Embryonic facial prominence (tissue), 1 donor: ENCODE measurements at regions not wholly inside any gene's neighbourhood (a gene's known extent, or its start where the extent isn't known, plus 50 kb on each side); places are given as distances from the start of the nearest gene placed in this dataset.
"Not testable (repeated sequence)": the region's sequence is repeated elsewhere in the genome, so short reads cannot be mapped to it uniquely, and the experiment has no call there.

Experiments used
- DNase-seq: peaks from one replicate; pipeline ENCODE4 v3.0.0-alpha.2; 2016; ENCODE audit errors: extremely low spot score

DNA sequence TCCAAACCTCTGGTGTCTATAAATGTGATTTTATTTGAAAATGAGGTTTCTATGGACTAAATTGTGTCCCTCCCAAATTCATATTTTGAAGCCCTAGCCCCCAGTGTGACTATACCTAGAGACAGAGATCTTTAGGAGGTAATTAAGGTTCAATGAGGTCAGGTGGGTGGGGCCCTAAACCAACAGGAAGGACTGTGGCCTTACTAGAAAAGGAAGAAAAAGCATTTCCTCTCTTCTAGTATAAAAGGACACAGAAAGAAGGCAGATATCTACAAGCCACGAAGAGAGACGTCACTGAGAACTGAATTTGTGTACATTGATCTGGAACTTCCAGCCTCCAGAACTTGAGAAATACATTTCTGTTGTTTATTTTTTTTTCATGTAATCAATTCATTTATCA lies 123.1 kb upstream of the RUNX1 start:
- no peak for DNase-seq

DNA sequence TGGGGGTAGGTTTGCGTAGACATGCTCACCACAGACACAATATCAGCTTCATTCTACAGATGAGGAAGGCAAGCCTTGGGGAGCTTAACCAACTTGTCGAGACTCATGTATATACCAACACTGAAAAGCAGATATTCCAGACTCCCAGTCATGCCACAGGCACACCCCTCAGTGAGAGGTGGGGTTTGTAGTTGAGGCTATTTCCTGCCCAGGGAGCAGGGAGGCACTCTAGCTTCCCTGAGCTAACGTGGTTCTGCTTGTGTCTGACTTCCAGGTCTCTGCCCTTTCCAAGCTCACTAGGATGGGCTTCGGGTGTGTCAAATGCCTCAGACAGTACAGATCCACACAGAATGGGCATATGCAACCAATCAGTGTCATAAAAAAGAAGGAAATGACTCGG lies 122.3 kb upstream of the RUNX1 start:
- DNase-seq: no peak

DNA sequence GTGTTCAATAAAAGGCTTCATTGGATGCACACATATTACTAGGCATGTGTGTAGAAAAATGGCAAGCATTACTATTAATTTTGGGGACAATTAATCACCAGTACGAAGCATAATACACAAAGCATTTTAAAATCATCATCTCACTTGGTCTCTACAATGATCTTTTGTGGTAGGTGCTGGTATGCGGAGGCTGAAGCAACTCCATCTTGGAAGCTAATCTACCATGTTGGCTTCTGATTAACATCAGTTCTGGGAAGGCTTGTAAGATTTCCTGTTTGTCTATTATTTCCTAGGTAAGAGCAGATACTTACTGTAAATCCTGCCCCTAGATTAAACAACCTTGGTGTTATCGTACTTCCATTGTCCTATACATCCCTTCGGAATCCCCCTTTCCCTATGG lies 121.7 kb upstream of the RUNX1 start:
- DNase-seq: no peak

DNA sequence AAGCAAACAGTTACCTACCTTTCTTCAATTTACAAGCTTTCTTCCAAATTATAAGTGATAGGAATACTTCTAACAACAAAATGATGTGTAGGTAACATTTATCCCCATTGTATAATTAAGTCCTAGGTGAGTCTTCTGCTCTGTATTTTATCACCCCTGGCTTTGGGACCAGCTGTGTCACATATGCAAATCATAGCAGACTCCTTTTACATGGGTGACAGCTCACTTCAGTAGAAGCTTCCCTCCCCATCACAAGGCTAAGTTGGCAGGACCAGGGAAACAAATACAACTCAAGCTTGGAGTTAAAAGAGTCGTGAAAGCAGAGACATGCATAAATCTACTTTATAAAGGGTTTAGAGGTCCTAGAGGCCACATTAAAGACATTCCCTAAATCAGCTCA lies 121.1 kb upstream of the RUNX1 start:
- no peak for DNase-seq

DNA sequence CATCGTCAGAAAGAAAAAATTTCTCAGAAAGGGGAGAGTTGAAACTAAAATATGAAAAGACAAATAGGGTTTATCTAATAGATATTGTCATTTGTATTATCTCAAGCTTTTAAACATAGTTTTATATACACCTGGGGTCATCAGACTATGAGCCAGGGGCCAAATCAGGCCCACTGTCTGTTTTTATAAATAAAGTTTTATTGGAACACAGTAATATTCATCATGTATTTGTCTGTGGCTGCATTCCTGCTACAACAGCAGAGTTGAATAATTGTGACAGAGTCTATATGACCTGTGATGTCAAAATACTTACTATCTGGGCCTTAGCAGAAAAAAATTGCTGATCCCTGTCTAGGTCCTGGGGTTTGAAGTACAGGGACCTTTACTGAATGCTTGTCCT lies 120.5 kb upstream of the RUNX1 start:
- DNase-seq: no peak

DNA sequence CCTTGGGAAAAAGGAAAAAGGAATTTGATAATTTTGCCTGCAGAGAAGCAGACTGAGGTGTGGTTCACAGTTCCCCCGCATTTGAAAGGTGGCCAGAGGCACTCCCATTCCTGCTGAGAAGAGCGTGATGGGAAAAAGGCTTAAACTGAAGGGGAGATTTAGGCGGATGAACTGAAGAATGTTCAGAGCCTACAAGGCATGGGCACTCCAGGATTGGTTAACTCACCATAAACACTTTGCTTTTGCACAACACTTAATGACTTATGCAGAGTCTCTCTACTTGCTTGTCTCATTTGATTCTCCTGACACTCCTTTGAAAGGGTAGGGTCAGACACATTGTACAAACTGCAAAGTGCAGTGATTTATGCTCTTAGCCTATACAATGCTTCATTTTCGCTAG lies 119.6 kb upstream of the RUNX1 start:
- no peak for DNase-seq

DNA sequence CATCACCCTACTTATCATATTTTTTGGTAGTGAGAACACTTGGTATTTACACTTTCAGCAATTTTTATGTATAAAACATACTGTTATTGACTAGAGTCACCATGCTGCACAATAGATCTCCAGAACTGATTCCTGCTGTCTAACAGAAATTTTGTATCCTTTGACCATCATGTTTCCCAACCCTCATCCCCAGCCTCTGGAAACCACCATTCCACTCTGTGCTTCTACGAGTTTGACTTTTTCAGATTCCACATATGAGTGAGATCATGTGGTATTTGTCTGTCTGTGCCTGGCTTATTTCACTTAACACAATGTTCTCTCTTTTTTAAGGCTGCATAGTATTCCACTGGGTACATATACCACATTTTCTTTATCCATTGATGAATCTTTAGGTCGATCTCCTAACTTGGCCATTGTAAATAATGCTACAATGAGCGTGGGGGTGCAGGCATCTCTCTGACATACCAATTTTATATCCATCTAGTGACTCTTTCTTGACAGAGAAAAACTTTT lies 115.9 kb upstream of the RUNX1 start:
- no peak for DNase-seq

DNA sequence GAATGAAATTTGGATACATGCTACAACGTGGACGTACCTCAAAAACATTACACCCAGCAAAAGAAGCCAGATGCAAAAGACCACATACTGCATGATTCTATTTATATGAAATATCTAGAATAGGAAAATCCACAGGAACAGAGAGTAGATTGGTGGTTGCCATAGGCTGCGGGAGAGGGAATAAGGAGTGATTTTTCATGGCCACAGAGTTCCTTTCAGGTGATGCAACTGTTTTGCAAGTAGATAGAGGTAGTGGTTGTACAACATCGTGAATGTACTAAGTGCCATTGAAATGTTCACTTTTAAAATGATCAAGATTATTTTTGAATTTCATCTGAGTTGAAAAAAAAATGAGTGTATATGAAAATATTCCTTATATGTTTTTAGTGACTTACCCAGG lies 115.3 kb upstream of the RUNX1 start:
- no peak for DNase-seq

DNA sequence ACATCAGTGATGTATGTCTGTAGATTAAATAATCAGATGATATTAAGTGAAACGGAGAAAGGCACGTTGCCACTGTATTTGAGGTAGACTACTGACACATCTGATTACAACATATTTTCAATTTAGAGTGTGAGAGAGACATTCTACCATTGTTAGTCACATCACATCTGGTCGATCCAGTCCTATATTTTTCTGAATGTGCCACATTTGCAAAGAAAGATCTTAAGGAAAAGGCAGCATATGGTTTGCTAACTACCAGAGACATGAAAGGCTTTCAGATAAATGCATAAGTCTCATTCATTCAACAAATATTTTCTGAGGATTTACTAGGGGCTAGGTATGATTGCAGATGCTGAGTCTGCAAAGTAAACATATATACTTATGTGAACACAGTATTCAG lies 114.3 kb upstream of the RUNX1 start:
- no peak for DNase-seq

DNA sequence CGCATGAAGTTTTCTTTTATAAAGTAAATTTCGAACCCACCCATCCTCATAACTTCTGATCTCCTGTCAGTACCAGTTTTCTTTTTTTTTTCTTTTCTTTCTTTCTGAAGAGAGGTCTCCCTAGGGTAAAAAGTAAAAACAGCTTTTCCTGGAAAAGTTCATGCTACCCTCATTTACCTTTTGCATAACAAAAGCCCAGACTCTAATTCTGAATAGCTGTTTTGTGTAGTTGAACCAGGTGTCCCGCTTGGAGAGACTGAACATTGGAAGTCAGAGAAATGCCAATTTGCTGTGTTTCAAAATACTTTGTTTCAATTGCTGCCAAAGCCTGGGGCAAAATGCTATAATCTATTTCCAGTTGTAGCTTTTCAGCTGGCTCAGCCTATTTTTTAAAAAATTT lies 113.7 kb upstream of the RUNX1 start:
- no peak for DNase-seq

DNA sequence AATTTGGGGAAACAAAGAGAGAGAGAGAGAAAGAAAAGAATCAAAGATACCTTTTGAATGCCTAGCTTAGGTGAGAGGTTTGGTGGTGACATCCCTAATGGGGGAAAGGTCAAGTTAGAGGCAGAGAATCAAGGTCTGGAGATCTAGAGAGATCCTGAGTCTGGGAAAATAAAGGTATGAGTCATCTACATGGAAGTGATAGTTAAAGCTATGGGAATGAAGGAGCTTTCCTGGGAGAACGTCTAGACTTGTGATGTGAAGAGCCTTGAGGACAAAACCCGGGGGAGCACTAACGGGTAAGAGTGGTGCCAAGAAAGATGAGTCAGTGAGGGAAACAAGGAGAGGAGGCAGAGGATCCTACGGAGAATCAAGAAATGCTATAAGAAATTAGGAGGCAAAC lies 110.8 kb upstream of the RUNX1 start:
- no peak for DNase-seq

DNA sequence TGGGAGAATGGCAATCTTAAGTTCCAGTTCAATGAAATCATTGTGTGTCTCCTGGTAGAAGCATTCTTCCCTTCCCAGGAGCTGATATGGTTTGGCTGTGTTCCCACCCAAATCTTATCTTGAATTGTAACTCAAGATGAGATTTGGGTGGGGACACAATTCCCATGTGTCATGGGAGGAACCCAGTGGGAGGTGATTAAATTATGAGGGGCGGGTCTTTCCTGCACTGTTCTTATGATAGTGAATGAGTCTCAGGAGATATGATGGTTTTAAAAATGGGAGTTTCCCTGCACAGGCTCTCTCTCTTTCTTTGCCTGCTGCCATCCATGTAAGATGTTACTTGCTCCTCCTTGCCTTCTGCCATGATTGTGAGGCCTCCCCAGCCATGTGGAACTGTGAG lies 108.3 kb upstream of the RUNX1 start:
- not testable (repeated sequence) for DNase-seq

DNA sequence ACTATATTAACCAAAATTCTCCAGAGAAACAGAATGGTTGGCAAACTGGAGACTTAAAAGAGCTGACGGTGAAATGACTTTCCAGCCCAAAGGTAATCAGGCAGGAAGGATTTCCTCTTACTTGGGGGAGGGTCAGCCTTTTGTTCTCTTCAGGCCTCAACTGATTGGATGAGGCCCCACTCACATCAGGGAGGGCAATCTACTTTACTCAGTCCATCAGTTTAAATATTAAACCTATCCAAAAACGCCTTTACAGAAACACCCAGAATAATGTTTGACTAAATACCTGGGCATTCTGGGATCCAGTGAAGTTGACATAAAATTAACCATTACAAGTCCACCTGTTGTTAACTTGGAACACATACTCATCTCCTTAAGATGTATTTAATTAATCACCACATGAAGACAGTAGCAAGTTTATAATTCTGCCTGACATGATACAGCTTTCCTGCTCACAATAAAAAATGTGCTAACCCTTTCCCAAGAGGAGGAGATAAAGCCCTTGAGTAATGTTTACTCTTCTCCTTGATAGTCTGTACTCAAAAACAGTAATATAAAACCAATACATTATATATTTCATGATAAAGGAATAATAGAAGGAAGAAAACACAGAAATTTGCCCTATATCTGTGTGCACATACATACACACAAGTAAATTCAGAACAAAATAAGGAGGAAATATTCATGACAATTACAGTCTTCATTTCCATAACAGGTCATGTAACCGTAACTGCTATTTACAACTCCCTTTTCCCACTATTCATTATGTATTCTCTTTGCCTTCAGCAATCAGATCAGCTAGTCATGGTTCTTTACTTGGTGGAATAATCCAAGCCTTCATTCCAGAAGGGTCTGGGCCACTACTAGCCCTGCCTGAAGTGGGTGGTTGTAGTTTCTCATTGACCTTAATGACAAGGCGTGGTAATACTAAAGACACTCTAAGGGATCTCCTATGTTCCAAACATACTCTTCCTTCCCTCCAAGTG lies 107.5 kb upstream of the RUNX1 start:
- DNase-seq: no peak

DNA sequence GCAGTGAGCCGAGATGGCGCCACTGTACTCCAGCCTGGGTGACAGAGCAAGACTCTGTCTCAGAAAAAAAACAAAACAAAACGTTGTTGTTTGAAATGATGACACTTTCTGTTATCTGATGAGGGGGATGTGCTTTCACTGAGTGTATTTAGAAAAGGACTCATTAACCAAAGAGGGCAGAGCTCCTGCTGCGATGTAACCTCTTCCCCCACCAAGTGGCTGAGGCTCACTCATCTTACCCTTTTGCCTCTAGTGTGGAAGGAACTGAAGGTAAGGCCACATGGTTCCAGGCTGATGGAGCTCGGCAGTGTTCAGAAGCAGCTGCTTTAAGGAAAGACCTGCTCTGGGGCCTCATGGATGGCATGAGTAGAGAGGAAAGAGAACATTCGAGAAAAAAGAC lies 105.7 kb upstream of the RUNX1 start:
- DNase-seq: no peak

DNA sequence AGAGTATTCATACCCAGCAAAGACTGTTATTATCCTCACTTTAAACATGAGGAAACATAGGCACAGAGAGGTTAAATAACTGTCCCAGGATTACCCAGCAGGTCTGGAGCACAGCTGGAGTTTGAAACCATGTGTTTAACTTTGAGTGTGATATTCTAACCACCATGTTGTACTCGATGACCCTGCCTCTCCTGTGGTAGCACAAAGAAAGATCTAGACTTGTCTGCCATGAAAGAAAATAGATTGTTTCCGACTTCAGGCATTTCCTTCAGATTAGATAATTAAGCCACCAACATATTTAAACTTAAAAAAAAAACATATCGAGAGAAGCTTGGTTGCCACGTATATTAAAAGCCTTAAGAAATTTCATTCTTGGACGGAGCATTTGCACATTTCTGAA lies 104.6 kb upstream of the RUNX1 start:
- no peak for DNase-seq

DNA sequence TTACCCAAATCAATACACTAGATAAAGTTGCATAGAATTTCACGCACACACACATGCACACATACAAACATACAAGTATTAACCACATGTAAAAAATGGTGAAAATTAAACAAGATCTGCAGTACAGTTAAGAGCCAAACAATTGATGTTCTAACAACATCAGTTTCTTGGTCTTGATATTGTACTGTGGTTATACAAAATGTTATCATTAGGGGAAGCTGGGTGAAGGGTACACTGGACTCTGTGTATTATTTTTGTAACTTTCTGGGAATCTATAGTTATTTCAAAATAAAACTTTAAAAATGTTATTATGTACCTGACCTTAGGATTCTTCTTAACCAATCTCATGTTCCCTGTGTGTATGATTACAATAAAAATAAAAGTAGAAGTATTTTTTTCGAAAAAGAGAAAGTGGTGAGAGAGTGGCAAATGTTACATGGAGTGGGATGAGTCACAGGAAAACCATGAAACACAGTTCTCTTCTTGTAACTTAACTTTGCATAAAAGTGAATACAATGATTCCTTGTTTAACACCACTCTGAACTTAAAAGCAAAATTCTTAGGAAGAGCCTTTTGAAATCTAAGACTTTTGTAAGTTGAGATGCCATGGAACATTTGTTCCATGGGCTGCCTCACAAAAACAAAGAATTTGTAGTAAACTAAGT lies 101.6 kb upstream of the RUNX1 start:
- DNase-seq: no peak

DNA sequence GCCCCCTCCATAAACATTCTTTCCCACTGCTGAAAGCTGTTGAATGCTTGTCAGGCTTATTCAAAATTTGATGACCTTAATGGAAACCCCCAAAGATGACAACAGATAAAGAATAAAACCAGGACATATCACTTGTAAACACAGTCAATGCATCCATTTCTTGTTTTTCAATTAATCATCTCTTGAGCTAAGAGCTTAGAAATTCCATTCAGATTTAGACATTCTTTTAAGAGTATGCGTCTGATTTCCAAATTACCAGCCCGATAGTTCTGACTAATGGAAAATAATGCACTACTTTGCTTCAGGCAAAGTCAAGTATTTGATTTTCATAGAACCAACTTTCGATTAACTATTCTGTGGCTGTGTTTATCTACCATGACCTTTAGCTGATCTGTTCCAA lies 100.6 kb upstream of the RUNX1 start:
- no peak for DNase-seq

DNA sequence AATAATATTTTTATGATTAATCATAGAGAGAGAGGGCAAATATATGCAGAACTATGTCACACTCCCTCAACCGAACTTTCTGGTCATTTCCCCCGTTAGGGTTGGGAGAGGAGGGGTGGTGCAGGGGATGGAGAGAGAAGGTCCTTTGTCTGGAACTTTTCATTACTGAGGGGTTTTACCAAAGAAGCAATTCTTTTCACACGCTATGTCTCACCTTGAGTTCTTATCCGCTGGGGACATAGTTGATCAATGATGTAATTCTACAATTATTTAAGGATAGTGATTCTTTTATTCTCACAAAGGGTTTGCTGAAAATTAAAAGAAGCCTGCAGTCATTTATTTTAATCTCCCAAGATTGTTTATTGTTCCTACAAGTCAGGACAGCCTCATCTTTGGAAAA lies 98.3 kb upstream of the RUNX1 start:
- DNase-seq: no peak

DNA sequence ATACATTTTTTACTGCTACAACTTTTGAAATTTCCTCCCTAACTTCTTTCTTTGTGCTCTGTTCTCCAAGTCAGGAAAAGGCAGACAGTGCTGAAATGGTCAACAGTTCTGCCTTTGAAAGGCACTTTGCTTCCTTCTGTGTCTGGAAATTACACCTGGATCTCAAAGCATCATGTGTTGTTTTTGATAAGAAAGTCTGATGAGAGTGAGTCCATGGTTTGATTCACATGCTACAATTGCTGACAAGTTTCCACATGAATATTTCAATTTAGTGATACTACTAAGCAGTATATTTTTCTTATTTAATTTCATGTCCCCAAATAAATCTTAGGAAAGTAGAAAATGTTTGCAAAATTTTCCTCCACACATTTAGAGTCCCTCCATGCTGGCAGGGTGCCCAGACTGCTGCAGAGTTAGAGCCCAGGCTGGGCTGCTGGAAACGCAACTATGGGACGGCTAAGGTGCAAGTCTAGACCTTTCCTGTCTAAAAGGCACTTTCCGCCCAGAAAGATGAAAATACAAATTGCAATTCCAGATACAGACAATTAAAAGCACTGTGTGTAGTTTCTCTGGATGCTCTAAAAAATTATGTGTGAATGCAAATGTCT lies 96.6 kb upstream of the RUNX1 start:
- DNase-seq: no peak

DNA sequence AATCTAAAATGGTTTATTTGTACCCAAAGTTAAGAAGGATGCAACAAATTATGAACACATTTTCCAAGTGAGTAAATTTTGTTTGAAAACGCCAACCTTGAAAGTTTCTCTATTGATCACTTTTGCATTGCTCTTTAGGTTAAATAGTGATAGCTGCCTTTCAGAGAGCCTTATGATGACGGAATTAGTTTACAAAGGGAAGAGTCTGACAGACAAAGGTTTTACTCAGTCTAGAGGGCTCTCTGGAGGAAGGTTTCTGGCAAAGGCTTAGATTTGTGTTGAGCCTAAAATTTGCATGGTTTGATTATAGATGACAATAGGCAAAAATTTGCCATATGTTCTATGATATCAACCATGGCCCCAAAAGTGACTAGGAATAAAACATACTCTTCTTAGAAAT lies 95.9 kb upstream of the RUNX1 start:
- no peak for DNase-seq

DNA sequence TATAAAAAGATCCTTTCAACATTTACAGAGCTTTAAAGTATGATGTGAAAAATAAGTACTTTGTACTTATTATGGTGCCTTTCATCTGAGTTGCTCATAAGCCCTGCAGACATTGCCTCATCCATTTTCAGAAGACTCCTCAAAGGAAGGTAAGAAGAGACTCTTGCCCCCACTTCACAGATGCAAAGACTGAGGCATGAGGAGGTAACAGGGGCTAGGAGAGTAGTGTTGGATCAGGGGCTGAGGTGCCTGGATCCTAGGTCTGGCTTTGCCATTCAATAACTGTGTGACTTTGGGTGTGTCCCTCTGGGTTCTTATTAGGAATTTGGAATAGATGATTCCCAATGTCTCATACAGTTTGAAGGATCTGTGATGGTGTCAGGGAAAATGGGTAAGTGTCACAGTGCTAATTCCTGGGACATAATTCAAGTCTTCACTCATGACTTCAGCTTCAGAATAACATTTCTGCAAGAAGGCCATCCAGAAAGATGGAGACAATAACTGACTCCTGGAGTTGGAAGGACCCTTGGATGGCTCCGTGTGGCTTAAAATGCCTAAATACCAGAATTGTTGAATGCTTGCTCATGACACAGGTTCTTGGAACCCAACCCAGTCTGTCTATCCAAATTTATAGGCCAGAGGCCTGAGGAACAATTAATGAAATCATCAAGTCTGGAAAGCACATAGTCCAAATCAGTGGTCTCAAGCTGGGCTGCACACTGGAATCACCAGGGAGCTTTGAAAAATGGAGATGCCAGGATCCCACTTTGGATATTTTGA lies 93.1 kb upstream of the RUNX1 start:
- no peak for DNase-seq

DNA sequence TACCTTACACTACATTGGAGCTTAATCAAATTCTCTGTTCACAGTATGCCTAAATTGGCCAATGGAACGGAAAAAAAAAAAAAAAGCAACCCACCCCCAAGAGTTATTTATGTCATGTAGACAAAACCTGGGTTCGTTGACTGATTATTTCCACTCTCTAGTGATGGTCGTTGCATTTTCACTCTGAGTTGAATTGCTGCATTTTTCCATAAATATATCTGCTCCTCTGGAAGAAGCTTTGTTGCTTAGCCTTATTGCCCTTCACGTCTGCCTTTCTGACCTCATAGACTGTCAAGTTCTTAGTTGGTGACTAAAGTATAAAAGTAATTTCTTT lies 90.2 kb upstream of the RUNX1 start:
- no peak for DNase-seq
